ENCODE measurements at regions not wholly inside any gene's neighbourhood (a gene's known extent, or its start where the extent isn't known, plus 50 kb on each side); places are given as distances from the start of the nearest gene placed in this dataset.
A peak's percentile ranks its signal among the peaks of the same experiment; 100 is the strongest.

- no peak for TF ChIP-seq CTCF (conservative IDR thresholded peaks at IDR 0.05; ENCODE audit: low read depth, low read length)
- peak; percentile 19 for DNase-seq (ENCODE audit: low read depth)
- H3K4me3 ChIP-seq (ENCODE audit: low read depth, low read length) = no peak overlapping the region
Measured at GRCh38 chr4:31362756-31363155, 642.6 kb downstream of the PCDH7 start.

GRCh38 chr4:31365006-31365690 lies 645.0 kb downstream of the PCDH7 start:
- no peak for DNase-seq (ENCODE audit: low read depth)
- TF ChIP-seq CTCF (conservative IDR thresholded peaks at IDR 0.05; ENCODE audit: low read depth, low read length) = no peak
- H3K4me3 ChIP-seq (ENCODE audit: low read depth, low read length) = no peak overlapping the region

GRCh38 chr4:31366041-31366440 lies 645.9 kb downstream of the PCDH7 start:
- peak; percentile 30 for DNase-seq (ENCODE audit: low read depth)
- TF ChIP-seq CTCF (conservative IDR thresholded peaks at IDR 0.05; ENCODE audit: low read depth, low read length) = no peak
- no peak overlapping the region for H3K4me3 ChIP-seq (ENCODE audit: low read depth, low read length)

GRCh38 chr4:31370866-31371465 lies 650.8 kb downstream of the PCDH7 start:
- no peak overlapping the region for H3K4me3 ChIP-seq (ENCODE audit: low read depth, low read length)
- TF ChIP-seq CTCF (conservative IDR thresholded peaks at IDR 0.05; ENCODE audit: low read depth, low read length) = peak; percentile 86
- DNase-seq (ENCODE audit: low read depth) = no peak

- no peak for TF ChIP-seq CTCF (conservative IDR thresholded peaks at IDR 0.05; ENCODE audit: low read depth, low read length)
- DNase-seq (ENCODE audit: low read depth) = no peak
- H3K4me3 ChIP-seq (ENCODE audit: low read depth, low read length) = no peak overlapping the region
Measured at GRCh38 chr4:31374256-31374960, 654.2 kb downstream of the PCDH7 start.

- no peak for DNase-seq (ENCODE audit: low read depth)
- H3K4me3 ChIP-seq (ENCODE audit: low read depth, low read length) = no peak overlapping the region
- no peak for TF ChIP-seq CTCF (conservative IDR thresholded peaks at IDR 0.05; ENCODE audit: low read depth, low read length)
Measured at GRCh38 chr4:31375936-31376335, 655.8 kb downstream of the PCDH7 start.
